AG10803 (cell line): ENCODE measurements at regions not wholly inside any gene's neighbourhood (a gene's known extent, or its start where the extent isn't known, plus 50 kb on each side); places are given as distances from the start of the nearest gene placed in this dataset.

ENCODE experiments used
- DNase-seq: peaks from one replicate; pipeline ENCODE4 v3.0.0; 2010; ENCODE audit warnings: low read depth
- H3K4me3 ChIP-seq: 2 replicates; pipeline ENCODE4 v1.5.1; 2011; ENCODE audit warnings: mild to moderate bottlenecking, low read length, control low read depth
- TF ChIP-seq, protein P1 (sequence below): conservative IDR thresholded peaks from 2 replicates; pipeline ENCODE4 v1.5.1; 2011; ENCODE audit warnings: mild to moderate bottlenecking, low read length, control low read depth, inconsistent platforms

DNA sequence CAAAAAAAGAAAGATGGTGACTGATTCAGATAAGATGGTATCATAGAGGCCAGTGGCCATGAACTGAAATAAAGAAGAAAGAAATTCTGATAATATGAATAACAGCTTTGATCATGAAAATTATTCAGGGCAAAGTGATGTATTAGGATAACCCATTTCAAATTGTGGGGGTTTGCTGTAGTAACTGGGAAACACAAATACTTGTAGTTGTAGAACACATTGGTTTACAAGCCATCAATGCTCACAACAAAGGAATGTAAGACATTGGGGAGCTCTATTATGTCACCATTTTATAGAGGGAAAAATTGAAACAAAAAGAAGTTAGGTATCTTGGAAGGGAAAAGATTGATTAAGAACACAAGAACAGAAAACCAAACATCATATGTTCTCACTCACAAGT, 140.4 kb upstream of the FRMD6 start:
- TF ChIP-seq, protein P1, sequence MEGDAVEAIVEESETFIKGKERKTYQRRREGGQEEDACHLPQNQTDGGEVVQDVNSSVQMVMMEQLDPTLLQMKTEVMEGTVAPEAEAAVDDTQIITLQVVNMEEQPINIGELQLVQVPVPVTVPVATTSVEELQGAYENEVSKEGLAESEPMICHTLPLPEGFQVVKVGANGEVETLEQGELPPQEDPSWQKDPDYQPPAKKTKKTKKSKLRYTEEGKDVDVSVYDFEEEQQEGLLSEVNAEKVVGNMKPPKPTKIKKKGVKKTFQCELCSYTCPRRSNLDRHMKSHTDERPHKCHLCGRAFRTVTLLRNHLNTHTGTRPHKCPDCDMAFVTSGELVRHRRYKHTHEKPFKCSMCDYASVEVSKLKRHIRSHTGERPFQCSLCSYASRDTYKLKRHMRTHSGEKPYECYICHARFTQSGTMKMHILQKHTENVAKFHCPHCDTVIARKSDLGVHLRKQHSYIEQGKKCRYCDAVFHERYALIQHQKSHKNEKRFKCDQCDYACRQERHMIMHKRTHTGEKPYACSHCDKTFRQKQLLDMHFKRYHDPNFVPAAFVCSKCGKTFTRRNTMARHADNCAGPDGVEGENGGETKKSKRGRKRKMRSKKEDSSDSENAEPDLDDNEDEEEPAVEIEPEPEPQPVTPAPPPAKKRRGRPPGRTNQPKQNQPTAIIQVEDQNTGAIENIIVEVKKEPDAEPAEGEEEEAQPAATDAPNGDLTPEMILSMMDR = no peak
- peak; percentile 59 for DNase-seq
- H3K4me3 ChIP-seq = no peak overlapping the region

DNA sequence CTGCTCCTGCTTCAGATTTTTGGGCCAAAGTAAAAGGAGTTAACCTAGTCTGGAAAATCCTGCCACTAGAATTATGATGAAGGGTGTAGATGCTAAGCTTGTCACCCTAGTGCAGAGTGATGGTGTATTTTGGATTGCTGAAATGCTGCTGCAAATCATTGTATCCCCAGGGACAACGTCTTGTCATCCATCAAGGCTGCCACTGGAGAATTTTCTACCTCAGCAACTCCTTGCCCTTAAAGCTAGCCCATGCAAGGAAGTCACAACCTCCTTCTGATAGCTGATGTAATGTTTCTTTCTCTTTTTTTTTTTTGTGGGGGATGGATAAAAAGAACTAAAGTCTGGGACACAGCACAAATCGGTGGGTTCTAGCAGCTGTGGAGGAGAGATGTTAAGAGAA, 139.4 kb upstream of the FRMD6 start:
- no peak for DNase-seq
- TF ChIP-seq, protein P1 = no peak

DNA sequence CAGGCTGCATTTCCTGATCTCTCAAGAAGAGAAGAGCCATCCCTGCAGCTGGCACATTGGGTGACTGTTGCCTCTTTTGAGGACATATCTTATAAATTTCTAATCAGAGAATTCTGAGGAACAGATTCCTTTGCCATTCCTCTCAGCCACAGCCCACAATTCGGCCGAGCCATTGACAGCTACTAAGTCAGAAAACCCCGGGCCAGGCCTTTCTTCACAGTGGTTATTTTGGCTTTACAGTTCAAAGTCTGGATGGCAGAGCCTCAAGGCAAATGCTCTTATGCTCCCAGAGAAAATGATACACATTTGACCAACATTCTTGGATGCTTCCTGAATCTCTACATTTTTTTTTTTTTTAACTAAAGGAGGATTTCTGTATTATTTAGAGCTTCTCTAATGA, 138.4 kb upstream of the FRMD6 start:
- no peak overlapping the region for H3K4me3 ChIP-seq
- TF ChIP-seq, protein P1 = no peak
- peak; percentile 70 for DNase-seq

More for the DNA sequence above, 139.4 kb upstream of the FRMD6 start:
- H3K4me3 ChIP-seq = no peak overlapping the region

DNA sequence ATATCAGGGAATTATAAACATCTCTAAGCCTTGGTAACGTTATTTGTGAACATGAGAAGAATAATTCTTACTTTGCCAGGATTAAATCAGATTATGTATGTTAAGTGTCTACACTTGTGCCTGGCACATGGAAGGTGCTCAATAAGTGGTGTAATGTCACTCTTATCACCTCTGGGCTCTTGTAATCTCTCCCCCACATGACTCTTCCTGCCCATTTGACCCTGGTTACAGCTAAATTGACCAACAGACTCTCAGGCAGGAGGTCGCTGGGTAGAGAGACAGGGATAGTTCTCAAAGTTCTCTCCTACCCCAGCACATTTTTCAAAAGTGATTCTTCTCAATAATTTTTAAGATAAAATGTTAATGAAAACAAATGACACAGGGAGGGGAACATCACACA, 137.8 kb upstream of the FRMD6 start:
- TF ChIP-seq, protein P1 = no peak
- no peak for DNase-seq
- no peak overlapping the region for H3K4me3 ChIP-seq

DNA sequence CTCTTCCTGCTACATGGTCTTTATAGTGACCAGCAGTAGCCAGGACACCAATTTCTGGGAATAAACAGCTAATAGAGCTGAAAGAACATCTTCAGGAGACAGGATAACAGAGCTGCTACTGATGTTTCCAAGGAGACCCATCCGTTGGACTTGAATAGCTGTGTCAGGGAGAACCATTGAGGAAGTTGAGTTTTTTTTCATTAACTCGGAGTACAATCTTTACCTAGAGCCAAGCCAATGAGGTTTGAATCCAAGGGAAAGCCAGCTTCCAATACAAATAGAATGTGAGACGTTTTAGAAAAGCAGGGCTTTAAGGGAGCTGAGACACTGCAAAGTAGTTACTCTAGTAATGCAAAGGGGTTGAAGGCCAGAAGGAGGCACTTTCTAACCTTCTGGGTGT, 136.1 kb upstream of the FRMD6 start:
- no peak overlapping the region for H3K4me3 ChIP-seq
- DNase-seq = no peak
- TF ChIP-seq, protein P1 = no peak

DNA sequence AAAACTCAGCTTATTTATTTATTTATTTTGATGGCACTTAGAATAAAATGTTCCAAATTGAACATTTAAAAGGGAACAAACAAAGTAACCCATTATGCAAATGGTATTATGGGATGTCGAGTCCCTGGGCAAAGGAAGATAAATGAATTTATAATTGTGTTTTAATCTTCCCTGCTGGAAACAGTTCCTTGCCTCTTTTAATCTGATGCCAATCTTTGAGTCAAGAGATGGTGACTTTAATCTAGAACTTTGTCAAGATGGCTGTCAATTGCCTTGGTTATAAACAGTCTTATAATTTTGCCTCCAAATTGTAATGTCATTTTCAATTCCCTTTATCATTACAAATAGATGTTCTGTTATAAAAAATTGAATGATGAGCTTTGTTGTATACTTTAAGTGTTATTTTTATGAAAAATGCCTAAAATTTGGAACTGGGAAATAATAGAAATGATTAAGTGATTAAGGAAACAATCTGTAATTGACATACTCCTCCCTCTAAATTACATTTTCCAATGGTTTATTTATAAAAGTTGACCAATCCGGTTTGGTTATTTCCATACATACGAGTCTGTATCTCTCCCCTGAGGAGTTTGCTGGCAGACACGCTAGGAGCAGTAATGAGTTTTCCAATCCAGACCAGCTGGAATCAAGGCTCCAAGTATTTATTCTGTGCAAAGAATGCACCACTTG, 134.9 kb upstream of the FRMD6 start:
- no peak overlapping the region for H3K4me3 ChIP-seq
- TF ChIP-seq, protein P1 = no peak
- peak; percentile 59 for DNase-seq

DNA sequence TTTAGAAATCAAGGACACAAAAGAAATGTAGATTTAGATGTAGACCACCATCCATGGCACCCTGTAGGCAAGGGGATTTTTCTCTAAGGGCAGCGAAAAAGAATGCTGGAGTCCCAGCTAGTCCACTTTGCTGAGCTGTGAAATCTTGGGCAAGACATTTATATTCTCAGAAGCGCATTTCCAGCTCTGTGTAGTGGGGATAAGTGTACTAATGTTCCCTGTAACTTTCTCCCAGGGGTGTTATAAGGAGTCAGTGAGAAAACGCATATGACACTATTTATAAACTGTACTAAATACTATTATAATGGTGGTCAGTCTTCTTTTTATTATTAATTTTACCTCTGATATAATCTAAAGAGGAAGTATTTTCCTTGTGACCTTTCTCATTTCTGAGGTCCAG, 133.4 kb upstream of the FRMD6 start:
- TF ChIP-seq, protein P1 = no peak
- no peak for DNase-seq

More for the DNA sequence above, 133.4 kb upstream of the FRMD6 start:
- H3K4me3 ChIP-seq = no peak overlapping the region
